ENCODE measurements at regions not wholly inside any gene's neighbourhood (a gene's known extent, or its start where the extent isn't known, plus 50 kb on each side); places are given as distances from the start of the nearest gene placed in this dataset.

GRCh38 chr11:115955803-115956202 is 451.6 kb upstream of the CADM1 start:
- no peak overlapping the region for H3K27ac ChIP-seq
- in situ Hi-C loops (cut with MboI; ENCODE audit: low sequenced_read_pairs in 4 of 4) (no loop called here), intact Hi-C loops (cut with DNase I; ENCODE audit: low total_unique reads) (no loop called here)
- peaks cover 9 to 11% (median 10%) of the 10 kb centered on the region in 3 donors for H3K27me3 ChIP-seq
- H3K4me3 ChIP-seq = no peak overlapping the region
- no peaks in the 10 kb centered on the region for H3K4me1 ChIP-seq
- TF ChIP-seq POLR2A (IDR thresholded peaks at IDR 0.05) (no peak), CTCF (IDR thresholded peaks at IDR 0.05 in 4 of 5, conservative IDR thresholded peaks at IDR 0.05 in 1 of 5) (no peak)
- ATAC-seq (no peak), DNase-seq (no peak)
- no peaks in the 10 kb centered on the region for H3K9me3 ChIP-seq
- no peaks in the 10 kb centered on the region for H3K36me3 ChIP-seq

GRCh38 chr11:115950660-115951059 is 446.4 kb upstream of the CADM1 start:
- DNase-seq = no peak
- Histone ChIP-seq H3K27me3 (no peaks in the 10 kb centered on the region), H3K4me3 (no peak overlapping the region), H3K9me3 (no peaks in the 10 kb centered on the region), H3K4me1 (no peaks in the 10 kb centered on the region), H3K36me3 (no peaks in the 10 kb centered on the region), H3K27ac (no peak overlapping the region)
- intact Hi-C loops (cut with DNase I; ENCODE audit: low total_unique reads) = no loop called here
- TF ChIP-seq POLR2A (IDR thresholded peaks at IDR 0.05) (no peak), CTCF (IDR thresholded peaks at IDR 0.05 in 4 of 5, conservative IDR thresholded peaks at IDR 0.05 in 1 of 5) (no peak)
- in situ Hi-C loops (cut with MboI; ENCODE audit: low sequenced_read_pairs in 4 of 4) = no loop called here
- ATAC-seq = no peak

DNA sequence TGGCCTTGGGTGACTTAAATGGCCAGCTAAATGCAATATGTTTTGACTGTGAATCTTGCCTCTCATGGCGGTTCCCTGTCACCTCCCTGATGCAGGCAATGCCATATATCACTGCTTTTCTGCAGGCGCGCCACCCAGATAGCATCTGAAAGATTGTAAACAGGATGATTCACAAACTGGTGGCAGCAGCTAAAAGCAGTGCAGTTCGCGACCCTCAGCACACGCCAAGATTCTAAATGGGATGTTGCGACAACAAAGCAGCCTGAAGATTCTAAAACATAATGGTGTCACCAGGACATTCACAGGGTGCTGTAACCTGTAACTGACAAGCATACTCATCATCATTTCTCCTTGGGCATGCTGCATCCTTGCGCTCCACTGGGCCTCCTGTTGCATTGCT is 440.4 kb upstream of the CADM1 start:
- no peak overlapping the region for H3K27ac ChIP-seq
- ATAC-seq (no peak), DNase-seq (no peak)
- intact Hi-C loops (cut with DNase I; ENCODE audit: low total_unique reads) (no loop called here), in situ Hi-C loops (cut with MboI; ENCODE audit: low sequenced_read_pairs in 4 of 4) (no loop called here)
- no peak overlapping the region for H3K4me3 ChIP-seq
- H3K36me3 ChIP-seq = no peaks in the 10 kb centered on the region
- H3K9me3 ChIP-seq = no peaks in the 10 kb centered on the region
- TF ChIP-seq POLR2A (IDR thresholded peaks at IDR 0.05) = no peak
- no peak for TF ChIP-seq CTCF (IDR thresholded peaks at IDR 0.05 in 4 of 5, conservative IDR thresholded peaks at IDR 0.05 in 1 of 5)
- H3K4me1 ChIP-seq = no peaks in the 10 kb centered on the region
- peaks cover 0 to 3% (median 0%) of the 10 kb centered on the region in 3 donors for H3K27me3 ChIP-seq

GRCh38 chr11:115942011-115942410 is 437.8 kb upstream of the CADM1 start:
- in situ Hi-C loops (cut with MboI; ENCODE audit: low sequenced_read_pairs in 4 of 4) (no loop called here), intact Hi-C loops (cut with DNase I; ENCODE audit: low total_unique reads) (no loop called here)
- no peaks in the 10 kb centered on the region for H3K9me3 ChIP-seq
- TF ChIP-seq CTCF (IDR thresholded peaks at IDR 0.05 in 4 of 5, conservative IDR thresholded peaks at IDR 0.05 in 1 of 5) (no peak), POLR2A (IDR thresholded peaks at IDR 0.05) (no peak)
- ATAC-seq = no peak
- no peaks in the 10 kb centered on the region for H3K4me1 ChIP-seq
- no peak overlapping the region for H3K4me3 ChIP-seq
- no peak for DNase-seq
- H3K27ac ChIP-seq = no peak overlapping the region
- peaks cover 0 to 6% (median 6%) of the 10 kb centered on the region in 3 donors for H3K27me3 ChIP-seq
- no peaks in the 10 kb centered on the region for H3K36me3 ChIP-seq

GRCh38 chr11:115941481-115941993 is 437.3 kb upstream of the CADM1 start:
- in situ Hi-C loops (cut with MboI; ENCODE audit: low sequenced_read_pairs in 4 of 4) (no loop called here), intact Hi-C loops (cut with DNase I; ENCODE audit: low total_unique reads) (no loop called here)
- H3K27ac ChIP-seq = no peak overlapping the region
- peaks cover 0 to 6% (median 6%) of the 10 kb centered on the region in 3 donors for H3K27me3 ChIP-seq
- H3K36me3 ChIP-seq = no peaks in the 10 kb centered on the region
- no peak for ATAC-seq
- TF ChIP-seq POLR2A (IDR thresholded peaks at IDR 0.05) = no peak
- TF ChIP-seq CTCF (IDR thresholded peaks at IDR 0.05 in 4 of 5, conservative IDR thresholded peaks at IDR 0.05 in 1 of 5) = no peak
- no peak overlapping the region for H3K4me3 ChIP-seq
- no peaks in the 10 kb centered on the region for H3K9me3 ChIP-seq
- no peaks in the 10 kb centered on the region for H3K4me1 ChIP-seq
- DNase-seq = peak in 1 of 2 donors; percentile 23

All from gastrocnemius medialis (tissue), 4 donors.